C4-2B (cell line): ENCODE measurements at regions not wholly inside any gene's neighbourhood (a gene's known extent, or its start where the extent isn't known, plus 50 kb on each side); places are given as distances from the start of the nearest gene placed in this dataset.

Experiments
- H3K27ac ChIP-seq: fragments of 450-650 bp; 2 replicates; pipeline ENCODE4 v1.5.1; 2017
- ZFX ChIP-seq: fragments of 450-650 bp; IDR thresholded peaks from 2 replicates; pipeline ENCODE4 v1.6.1; 2017
- TF ChIP-seq, protein P1 (sequence below): fragments of 450-650 bp; conservative IDR thresholded peaks from 2 replicates; pipeline ENCODE4 v1.5.1; 2017; ENCODE audit warnings: mild to moderate bottlenecking

DNA sequence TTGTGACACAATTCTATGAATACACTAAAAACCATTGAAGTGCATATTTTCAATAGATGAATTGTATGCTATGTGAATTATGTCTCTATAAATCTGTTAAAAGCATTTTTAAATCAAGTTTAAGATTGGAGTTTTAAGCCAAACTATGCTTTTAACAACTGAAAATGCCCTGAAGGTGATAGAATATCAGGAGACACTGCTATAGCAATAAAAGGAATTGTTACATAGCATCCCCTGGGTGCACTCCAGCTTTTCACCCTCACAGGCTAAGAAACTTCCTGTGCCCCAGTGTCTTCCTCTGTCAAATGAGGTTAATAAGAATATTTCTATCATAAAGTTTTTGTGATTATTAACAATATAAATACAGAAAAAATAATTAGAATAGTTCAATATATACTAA, 472.7 kb upstream of the TMPO start:
- TF ChIP-seq, protein P1, sequence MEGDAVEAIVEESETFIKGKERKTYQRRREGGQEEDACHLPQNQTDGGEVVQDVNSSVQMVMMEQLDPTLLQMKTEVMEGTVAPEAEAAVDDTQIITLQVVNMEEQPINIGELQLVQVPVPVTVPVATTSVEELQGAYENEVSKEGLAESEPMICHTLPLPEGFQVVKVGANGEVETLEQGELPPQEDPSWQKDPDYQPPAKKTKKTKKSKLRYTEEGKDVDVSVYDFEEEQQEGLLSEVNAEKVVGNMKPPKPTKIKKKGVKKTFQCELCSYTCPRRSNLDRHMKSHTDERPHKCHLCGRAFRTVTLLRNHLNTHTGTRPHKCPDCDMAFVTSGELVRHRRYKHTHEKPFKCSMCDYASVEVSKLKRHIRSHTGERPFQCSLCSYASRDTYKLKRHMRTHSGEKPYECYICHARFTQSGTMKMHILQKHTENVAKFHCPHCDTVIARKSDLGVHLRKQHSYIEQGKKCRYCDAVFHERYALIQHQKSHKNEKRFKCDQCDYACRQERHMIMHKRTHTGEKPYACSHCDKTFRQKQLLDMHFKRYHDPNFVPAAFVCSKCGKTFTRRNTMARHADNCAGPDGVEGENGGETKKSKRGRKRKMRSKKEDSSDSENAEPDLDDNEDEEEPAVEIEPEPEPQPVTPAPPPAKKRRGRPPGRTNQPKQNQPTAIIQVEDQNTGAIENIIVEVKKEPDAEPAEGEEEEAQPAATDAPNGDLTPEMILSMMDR = no peak
- TF ChIP-seq ZFX = no peak
- no peak overlapping the region for H3K27ac ChIP-seq

DNA sequence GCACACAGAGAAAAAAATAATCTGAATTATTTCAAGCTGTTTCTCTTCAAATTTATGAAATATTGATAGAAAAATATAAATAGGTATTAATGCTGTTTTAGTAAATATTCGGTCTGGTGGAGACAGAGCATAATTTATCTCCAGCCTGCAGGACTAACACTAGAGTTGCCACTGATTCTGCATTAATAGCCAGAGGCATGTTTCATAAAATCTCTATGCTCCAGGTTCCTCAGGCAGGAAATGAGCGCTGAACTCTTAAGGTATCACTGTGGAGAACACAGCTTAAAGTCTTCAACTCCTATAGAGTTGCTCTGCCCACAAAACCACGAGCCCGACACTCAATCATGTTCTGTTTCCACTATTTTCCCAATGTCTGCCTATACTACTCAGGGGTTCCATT, 470.0 kb upstream of the TMPO start:
- no peak for TF ChIP-seq ZFX
- TF ChIP-seq, protein P1 = no peak
- H3K27ac ChIP-seq = no peak overlapping the region

DNA sequence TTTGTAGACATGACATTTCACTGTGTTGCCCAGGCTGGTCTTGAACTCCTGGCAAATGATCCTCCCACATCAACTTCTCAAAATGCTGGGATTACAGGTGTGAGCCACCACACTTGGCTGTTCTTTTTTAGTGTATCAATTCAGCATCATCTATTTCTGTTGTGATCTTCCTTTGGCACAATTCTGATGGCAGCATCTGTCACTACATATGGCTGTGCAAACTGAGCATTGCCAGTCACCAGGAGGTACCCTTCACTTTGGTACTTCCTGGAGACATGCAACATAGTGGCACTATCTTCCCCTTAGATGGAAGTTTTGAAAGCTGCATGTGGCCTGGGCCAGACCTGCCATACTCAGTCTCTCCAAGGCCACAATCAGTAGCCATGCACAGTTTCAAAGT, 467.1 kb upstream of the TMPO start:
- no peak for TF ChIP-seq ZFX
- TF ChIP-seq, protein P1 = no peak
- no peak overlapping the region for H3K27ac ChIP-seq

DNA sequence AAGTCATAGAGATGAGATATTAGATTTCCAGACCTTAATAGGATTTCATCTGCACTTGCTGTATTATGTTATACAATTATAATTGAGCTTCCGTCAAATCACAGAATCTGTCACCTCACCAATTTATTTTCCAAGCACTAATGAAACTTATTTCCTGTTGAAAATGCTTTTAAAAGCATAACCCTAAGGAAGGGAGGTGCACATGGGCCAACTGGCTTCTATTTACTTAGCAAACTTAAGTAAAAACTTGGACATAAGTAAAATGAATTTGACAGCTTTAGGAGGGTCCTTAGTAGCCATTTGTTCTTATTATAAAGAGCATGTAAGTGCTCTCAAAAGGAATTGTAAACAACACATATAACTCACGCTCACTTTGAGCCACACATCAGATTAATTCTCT, 462.2 kb upstream of the TMPO start:
- H3K27ac ChIP-seq = no peak overlapping the region
- TF ChIP-seq, protein P1 = no peak
- TF ChIP-seq ZFX = no peak

DNA sequence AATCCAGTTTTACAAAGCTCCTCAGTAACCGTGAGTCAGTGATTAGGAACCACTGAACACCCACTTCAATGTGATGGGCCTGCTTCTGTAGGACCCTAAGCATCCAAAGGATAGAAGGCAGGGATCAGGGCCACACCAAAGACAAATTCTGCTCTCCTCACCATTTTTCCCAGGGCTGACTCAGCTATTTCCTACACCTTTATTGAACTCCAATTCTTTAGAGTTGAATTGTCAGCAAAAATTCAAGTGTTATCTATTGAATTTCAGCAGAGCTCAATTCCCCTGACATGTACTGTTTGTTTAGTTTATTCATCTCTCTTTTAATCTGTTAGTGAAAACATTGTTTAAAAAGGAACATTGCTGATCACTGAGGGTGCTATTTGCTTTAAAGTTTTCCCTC, 457.7 kb upstream of the TMPO start:
- no peak overlapping the region for H3K27ac ChIP-seq
- no peak for TF ChIP-seq ZFX
- TF ChIP-seq, protein P1 = no peak

DNA sequence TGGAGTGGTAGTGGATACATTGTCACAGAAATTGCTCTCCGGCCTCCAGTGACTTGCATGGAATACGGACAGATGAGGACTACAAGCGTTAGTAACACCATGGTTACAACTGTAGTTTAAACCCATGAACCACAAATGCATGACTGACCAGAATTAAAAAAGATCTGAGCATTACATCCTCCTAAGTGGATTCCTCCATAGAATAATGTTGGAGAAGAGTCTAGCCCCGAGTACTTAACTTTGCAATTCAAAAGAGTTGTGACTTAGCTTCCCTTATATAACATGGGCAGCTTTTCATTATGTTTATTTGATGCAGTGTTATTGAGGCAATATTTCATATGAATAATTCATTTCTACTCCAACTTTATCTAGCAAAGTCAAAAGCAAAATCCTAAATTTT, 457.2 kb upstream of the TMPO start:
- H3K27ac ChIP-seq = no peak overlapping the region
- TF ChIP-seq, protein P1 = no peak

DNA sequence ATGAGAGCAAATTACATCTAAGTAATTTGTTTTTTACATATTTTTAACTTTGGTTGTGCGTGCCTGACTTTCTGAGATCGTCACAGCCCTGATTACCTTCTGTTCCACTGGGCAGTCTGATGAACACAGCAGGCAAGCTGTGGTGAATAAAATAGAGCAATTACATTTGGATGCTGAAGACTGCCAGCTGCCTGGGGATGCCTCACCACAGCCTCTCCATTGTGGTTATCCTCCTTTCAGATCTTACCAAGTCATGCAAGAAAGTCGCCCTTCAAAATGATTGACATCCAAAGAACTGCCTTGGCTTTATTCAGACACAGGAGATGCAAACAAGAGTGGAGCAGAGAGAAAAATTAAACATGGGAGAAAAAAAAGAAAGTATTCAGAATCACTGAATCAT, 456.6 kb upstream of the TMPO start:
- no peak overlapping the region for H3K27ac ChIP-seq
- TF ChIP-seq ZFX = no peak
- TF ChIP-seq, protein P1 = no peak
